IMR-90 (cell line): ENCODE measurements at regions not wholly inside any gene's neighbourhood (a gene's known extent, or its start where the extent isn't known, plus 50 kb on each side); places are given as distances from the start of the nearest gene placed in this dataset.

Source experiments
- ATAC-seq: fragments of 200-7000 bp; cut with Tn5 transposase; 2 replicates; pipeline ENCODE4 v1.9.1; 2020; ENCODE audit warnings: low read depth, mild to moderate bottlenecking, moderate library complexity
- BruUV-seq: library from RNA; stranded (reverse); fragments of 400-500 nt; replicated peaks from 2 replicates; lab custom pipeline; 2021; lab: Mats Ljungman, UMichigan
- CTCF ChIA-PET: fragments of 300-600 bp; formaldehyde crosslinking; extraction: SDS; loops from one replicate; lab custom pipeline; 2021; ENCODE audit warnings: antibody characterized with exemption; lab: Yijun Ruan, JAX
- POLR2A ChIA-PET: fragments of 300-600 bp; sonication (Branson Sonifier 250); formaldehyde crosslinking; loops from one replicate; lab custom pipeline; 2022; ENCODE audit warnings: antibody characterized with exemption; ENCODE audit not compliant: unreplicated experiment; lab: Charles Lee
- DNase-seq: peaks from one replicate; pipeline ENCODE4 v3.0.0; 2013
- H2AFZ ChIP-seq: replicated peaks from 2 replicates; pipeline ENCODE3; 2013; ENCODE audit warnings: low read length, mild to moderate bottlenecking; ENCODE audit not compliant: poor library complexity
- H2AK5ac ChIP-seq: 2 replicates; pipeline ENCODE4 v1.6.1; 2013; ENCODE audit warnings: low read depth, low read length, inconsistent platforms
- H2AK9ac ChIP-seq: replicated peaks from 2 replicates; pipeline ENCODE3; 2013; ENCODE audit warnings: mild to moderate bottlenecking, low read depth, low read length, moderate library complexity; ENCODE audit not compliant: poor library complexity
- H2BK120ac ChIP-seq: 2 replicates; pipeline ENCODE4 v1.6.1; 2013; ENCODE audit warnings: low read depth, low read length, inconsistent platforms
- H2BK15ac ChIP-seq: 3 replicates; pipeline ENCODE4 v1.6.1; 2013; ENCODE audit warnings: low read depth, low read length, inconsistent platforms
- H2BK20ac ChIP-seq: 2 replicates; pipeline ENCODE4 v1.6.1; 2013; ENCODE audit warnings: low read depth, mild to moderate bottlenecking, inconsistent platforms, low read length, moderate library complexity
- H2BK5ac ChIP-seq: 2 replicates; pipeline ENCODE4 v1.6.1; 2013; ENCODE audit warnings: mild to moderate bottlenecking, low read depth, low read length, inconsistent platforms; ENCODE audit not compliant: poor library complexity, severe bottlenecking
- H3K14ac ChIP-seq: replicated peaks from 2 replicates; pipeline ENCODE4 v1.6.1; 2013; ENCODE audit warnings: low read depth, low read length, inconsistent platforms
- H3K18ac ChIP-seq: 2 replicates; pipeline ENCODE4 v1.6.1; 2013; ENCODE audit warnings: low read depth, low read length, control low read depth
- H3K23ac ChIP-seq: 2 replicates; pipeline ENCODE4 v1.6.1; 2013; ENCODE audit warnings: low read depth, low read length, inconsistent platforms
- H3K27ac ChIP-seq: 2 replicates; pipeline ENCODE4 v1.5.1; 2013; ENCODE audit warnings: mild to moderate bottlenecking, control low read depth, low read length; ENCODE audit not compliant: insufficient read depth
- H3K27me3 ChIP-seq: 2 replicates; pipeline ENCODE4 v1.6.1; 2013; ENCODE audit warnings: low read length; ENCODE audit not compliant: control insufficient read depth, insufficient read depth
- H3K36me3 ChIP-seq: 2 replicates; pipeline ENCODE4 v1.6.1; 2013; ENCODE audit warnings: low read length, mixed read lengths; ENCODE audit not compliant: control insufficient read depth, insufficient read depth
- H3K4ac ChIP-seq: 2 replicates; pipeline ENCODE4 v1.6.1; 2013; ENCODE audit warnings: low read depth, low read length, inconsistent platforms
- H3K4me1 ChIP-seq: 2 replicates; pipeline ENCODE4 v1.6.1; 2013; ENCODE audit warnings: low read length, mixed read lengths; ENCODE audit not compliant: control insufficient read depth, insufficient read depth
- H3K4me2 ChIP-seq: 2 replicates; pipeline ENCODE4 v1.6.1; 2013; ENCODE audit warnings: low read depth, mild to moderate bottlenecking, control low read depth, low read length, moderate library complexity
- H3K4me3 ChIP-seq: 2 replicates; pipeline ENCODE4 v1.5.1; 2013; ENCODE audit warnings: low read depth, mild to moderate bottlenecking, control low read depth, low read length, moderate library complexity; ENCODE audit not compliant: insufficient read depth
- H3K56ac ChIP-seq: 2 replicates; pipeline ENCODE4 v1.6.1; 2013; ENCODE audit warnings: low read length, inconsistent platforms; ENCODE audit not compliant: insufficient read depth; ENCODE audit errors: extremely low read depth
- H3K79me1 ChIP-seq, 2 experiments: 2 replicates each; pipeline ENCODE4 v1.6.1; 2013; ENCODE audit warnings: low read length in 2 of 2, inconsistent platforms in 1 of 2, low read depth in 1 of 2
- H3K9ac ChIP-seq: 2 replicates; pipeline ENCODE4 v1.6.1; 2013; ENCODE audit warnings: low read depth, low read length, control low read depth
- H3K9me1 ChIP-seq: 2 replicates; pipeline ENCODE4 v1.6.1; 2013; ENCODE audit warnings: low read length, inconsistent platforms; ENCODE audit not compliant: insufficient read depth
- H3K9me3 ChIP-seq: 2 replicates; pipeline ENCODE4 v1.6.1; 2013; ENCODE audit warnings: low read length; ENCODE audit not compliant: control insufficient read depth, insufficient read depth
- H4K20me1 ChIP-seq: 2 replicates; pipeline ENCODE4 v1.6.1; 2013; ENCODE audit warnings: low read length, inconsistent platforms; ENCODE audit not compliant: insufficient read depth
- H4K5ac ChIP-seq: 2 replicates; pipeline ENCODE4 v1.6.1; 2013; ENCODE audit warnings: mild to moderate bottlenecking, low read depth, low read length, control low read depth
- H4K8ac ChIP-seq, 2 experiments: 2 replicates each; pipeline ENCODE4 v1.6.1; 2013; ENCODE audit warnings: low read depth in 2 of 2, low read length in 2 of 2, control low read depth in 1 of 2, inconsistent platforms in 1 of 2
- H4K91ac ChIP-seq: 2 replicates; pipeline ENCODE4 v1.6.1; 2013; ENCODE audit warnings: low read depth, low read length, inconsistent platforms; ENCODE audit not compliant: insufficient read depth
- CEBPB ChIP-seq: IDR thresholded peaks from 2 replicates; pipeline ENCODE4 v1.6.1; 2012; ENCODE audit warnings: low read depth, low read length, improper control_type of control experiment
- CHD1 ChIP-seq: IDR thresholded peaks from 2 replicates; pipeline ENCODE4 v1.6.1; 2012; ENCODE audit warnings: low read depth, low read length, improper control_type of control experiment
- FOS ChIP-seq: fragments of 150-350 bp; IDR thresholded peaks from 2 replicates; pipeline ENCODE4 v1.6.1; 2016; ENCODE audit warnings: low read depth, low read length
- MAFK ChIP-seq: IDR thresholded peaks from 2 replicates; pipeline ENCODE4 v1.6.1; 2012; ENCODE audit warnings: low read depth, low read length, improper control_type of control experiment
- MXI1 ChIP-seq: IDR thresholded peaks from 2 replicates; pipeline ENCODE4 v1.6.1; 2012; ENCODE audit warnings: low read depth, mild to moderate bottlenecking, low read length, moderate library complexity, borderline replicate concordance
- NFE2L2 ChIP-seq: fragments of 150-350 bp; IDR thresholded peaks from 2 replicates; pipeline ENCODE4 v1.6.1; 2016; ENCODE audit warnings: low read depth, mild to moderate bottlenecking, low read length
- RCOR1 ChIP-seq: IDR thresholded peaks from 2 replicates; pipeline ENCODE4 v1.6.1; 2012; ENCODE audit warnings: mild to moderate bottlenecking, low read length, improper control_type of control experiment; ENCODE audit not compliant: insufficient replicate concordance
- WGBS, 2 experiments: methylation state at CpG; one replicate each; pipeline versions ENCODE4 v1.1.5 to v1.1.7; 2013; ENCODE audit warnings: missing lambda C conversion rate in 2 of 2; ENCODE audit not compliant: insufficient read length in 1 of 2; ENCODE audit errors: extremely low coverage in 2 of 2; 5-methylcytosine and 5-hydroxymethylcytosine counted together
- dilution Hi-C: fragments of 300-500 bp; cut with HindIII; formaldehyde crosslinking; loops from one replicate; pipeline ENCODE4 v1.14.3; 2018; ENCODE audit warnings: low sequenced_read_pairs; ENCODE audit not compliant: unreplicated experiment
- in situ Hi-C: fragments of 300-500 bp; cut with MboI; formaldehyde crosslinking; loops from 3 replicates; pipeline ENCODE4 v1.14.3; 2019; ENCODE audit warnings: low sequenced_read_pairs, inconsistent platforms, mixed read lengths
- intact Hi-C: fragments of 100-400 bp; cut with micrococcal nuclease; formaldehyde crosslinking; loops from 2 replicates; pipeline ENCODE4 v1.10.0; 2022

DNA sequence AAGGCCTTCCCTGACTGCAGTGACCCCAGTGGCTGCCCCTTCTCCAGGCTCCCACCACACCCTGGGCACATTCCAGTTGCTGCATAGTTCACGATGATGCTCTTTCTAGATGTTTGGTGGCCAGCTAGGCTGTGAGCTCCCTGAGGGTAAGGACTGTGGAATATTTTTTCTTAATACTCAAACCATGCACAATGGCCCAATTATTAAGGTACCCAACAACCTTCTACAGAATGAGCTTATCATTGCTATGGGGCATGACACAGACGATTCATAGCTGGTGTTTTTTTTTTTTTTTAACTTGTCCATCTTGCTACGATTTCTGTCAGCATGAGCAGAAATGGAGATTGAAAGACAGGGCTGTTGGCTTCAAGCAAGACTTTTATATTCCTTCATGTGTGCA is 68.9 kb upstream of the CLDN14 start:
- Histone ChIP-seq H3K27me3 (peaks cover 48% of the 10 kb centered on the region), H3K14ac (no peak overlapping the region), H2BK120ac (no peak overlapping the region), H2BK20ac (no peak overlapping the region), H3K36me3 (no peaks in the 10 kb centered on the region), H4K20me1 (no peaks in the 10 kb centered on the region), H3K4me3 (no peak overlapping the region), H3K9ac (no peak overlapping the region), H4K8ac (no peak overlapping the region), H2AK9ac (no peak overlapping the region), H3K27ac (no peak overlapping the region), H3K18ac (no peak overlapping the region), H4K5ac (no peak overlapping the region), H3K9me3 (no peaks in the 10 kb centered on the region), H3K9me1 (peaks cover 7% of the 10 kb centered on the region; the same call in 1 of the 2 replicates), H2BK15ac (no peak overlapping the region), H3K23ac (no peak overlapping the region), H2AK5ac (no peak overlapping the region), H3K4me1 (peaks cover 14% of the 10 kb centered on the region), H2BK5ac (no peak overlapping the region), H2AFZ (no peak overlapping the region), H3K56ac (no peak overlapping the region), H3K79me1 (no peaks in the 10 kb centered on the region), H3K4me2 (no peak overlapping the region), H3K4ac (no peak overlapping the region), H4K91ac (no peak overlapping the region)
- in situ Hi-C loops (no loop called here), intact Hi-C loops (no loop called here), dilution Hi-C loops (no loop called here)
- WGBS, 2 experiments = no CpG with 5 or more reads among the region's 3 CpGs
- ATAC-seq (no peak), DNase-seq (no peak)
- no TSS peak for BruUV-seq
- CTCF ChIA-PET = no interaction called here
- POLR2A ChIA-PET = no interaction called here
- TF ChIP-seq RCOR1 = no peak
- no peak for TF ChIP-seq CEBPB
- TF ChIP-seq CHD1 = no peak
- TF ChIP-seq MXI1 = no peak
- TF ChIP-seq MAFK = no peak
- no peak for TF ChIP-seq FOS
- no peak for TF ChIP-seq NFE2L2
